IMR-90 (cell line): ENCODE measurements at regions not wholly inside any gene's neighbourhood (a gene's known extent, or its start where the extent isn't known, plus 50 kb on each side); places are given as distances from the start of the nearest gene placed in this dataset.
A peak's percentile ranks its signal among the peaks of the same experiment; 100 is the strongest.

ENCODE experiments used
- ATAC-seq: fragments of 200-7000 bp; cut with Tn5 transposase; 2 replicates; pipeline ENCODE4 v1.9.1; 2020; ENCODE audit warnings: low read depth, mild to moderate bottlenecking, moderate library complexity
- BruUV-seq: library from RNA; stranded (reverse); fragments of 400-500 nt; replicated peaks from 2 replicates; lab custom pipeline; 2021; lab: Mats Ljungman, UMichigan
- CTCF ChIA-PET: fragments of 300-600 bp; formaldehyde crosslinking; extraction: SDS; loops from one replicate; lab custom pipeline; 2021; ENCODE audit warnings: antibody characterized with exemption; lab: Yijun Ruan, JAX
- POLR2A ChIA-PET: fragments of 300-600 bp; sonication (Branson Sonifier 250); formaldehyde crosslinking; loops from one replicate; lab custom pipeline; 2022; ENCODE audit warnings: antibody characterized with exemption; ENCODE audit not compliant: unreplicated experiment; lab: Charles Lee
- DNase-seq: peaks from one replicate; pipeline ENCODE4 v3.0.0; 2013
- H2AFZ ChIP-seq: replicated peaks from 2 replicates; pipeline ENCODE3; 2013; ENCODE audit warnings: low read length, mild to moderate bottlenecking; ENCODE audit not compliant: poor library complexity
- H2AK5ac ChIP-seq: 2 replicates; pipeline ENCODE4 v1.6.1; 2013; ENCODE audit warnings: low read depth, low read length, inconsistent platforms
- H2AK9ac ChIP-seq: replicated peaks from 2 replicates; pipeline ENCODE3; 2013; ENCODE audit warnings: mild to moderate bottlenecking, low read depth, low read length, moderate library complexity; ENCODE audit not compliant: poor library complexity
- H2BK120ac ChIP-seq: 2 replicates; pipeline ENCODE4 v1.6.1; 2013; ENCODE audit warnings: low read depth, low read length, inconsistent platforms
- H2BK15ac ChIP-seq: 3 replicates; pipeline ENCODE4 v1.6.1; 2013; ENCODE audit warnings: low read depth, low read length, inconsistent platforms
- H2BK20ac ChIP-seq: 2 replicates; pipeline ENCODE4 v1.6.1; 2013; ENCODE audit warnings: low read depth, mild to moderate bottlenecking, inconsistent platforms, low read length, moderate library complexity
- H2BK5ac ChIP-seq: 2 replicates; pipeline ENCODE4 v1.6.1; 2013; ENCODE audit warnings: mild to moderate bottlenecking, low read depth, low read length, inconsistent platforms; ENCODE audit not compliant: poor library complexity, severe bottlenecking
- H3K14ac ChIP-seq: replicated peaks from 2 replicates; pipeline ENCODE4 v1.6.1; 2013; ENCODE audit warnings: low read depth, low read length, inconsistent platforms
- H3K18ac ChIP-seq: 2 replicates; pipeline ENCODE4 v1.6.1; 2013; ENCODE audit warnings: low read depth, low read length, control low read depth
- H3K23ac ChIP-seq: 2 replicates; pipeline ENCODE4 v1.6.1; 2013; ENCODE audit warnings: low read depth, low read length, inconsistent platforms
- H3K27ac ChIP-seq: 2 replicates; pipeline ENCODE4 v1.5.1; 2013; ENCODE audit warnings: mild to moderate bottlenecking, control low read depth, low read length; ENCODE audit not compliant: insufficient read depth
- H3K27me3 ChIP-seq: 2 replicates; pipeline ENCODE4 v1.6.1; 2013; ENCODE audit warnings: low read length; ENCODE audit not compliant: control insufficient read depth, insufficient read depth
- H3K36me3 ChIP-seq: 2 replicates; pipeline ENCODE4 v1.6.1; 2013; ENCODE audit warnings: low read length, mixed read lengths; ENCODE audit not compliant: control insufficient read depth, insufficient read depth
- H3K4ac ChIP-seq: 2 replicates; pipeline ENCODE4 v1.6.1; 2013; ENCODE audit warnings: low read depth, low read length, inconsistent platforms
- H3K4me1 ChIP-seq: 2 replicates; pipeline ENCODE4 v1.6.1; 2013; ENCODE audit warnings: low read length, mixed read lengths; ENCODE audit not compliant: control insufficient read depth, insufficient read depth
- H3K4me2 ChIP-seq: 2 replicates; pipeline ENCODE4 v1.6.1; 2013; ENCODE audit warnings: low read depth, mild to moderate bottlenecking, control low read depth, low read length, moderate library complexity
- H3K4me3 ChIP-seq: 2 replicates; pipeline ENCODE4 v1.5.1; 2013; ENCODE audit warnings: low read depth, mild to moderate bottlenecking, control low read depth, low read length, moderate library complexity; ENCODE audit not compliant: insufficient read depth
- H3K56ac ChIP-seq: 2 replicates; pipeline ENCODE4 v1.6.1; 2013; ENCODE audit warnings: low read length, inconsistent platforms; ENCODE audit not compliant: insufficient read depth; ENCODE audit errors: extremely low read depth
- H3K79me1 ChIP-seq, 2 experiments: 2 replicates each; pipeline ENCODE4 v1.6.1; 2013; ENCODE audit warnings: low read length in 2 of 2, inconsistent platforms in 1 of 2, low read depth in 1 of 2
- H3K9ac ChIP-seq: 2 replicates; pipeline ENCODE4 v1.6.1; 2013; ENCODE audit warnings: low read depth, low read length, control low read depth
- H3K9me1 ChIP-seq: 2 replicates; pipeline ENCODE4 v1.6.1; 2013; ENCODE audit warnings: low read length, inconsistent platforms; ENCODE audit not compliant: insufficient read depth
- H3K9me3 ChIP-seq: 2 replicates; pipeline ENCODE4 v1.6.1; 2013; ENCODE audit warnings: low read length; ENCODE audit not compliant: control insufficient read depth, insufficient read depth
- H4K20me1 ChIP-seq: 2 replicates; pipeline ENCODE4 v1.6.1; 2013; ENCODE audit warnings: low read length, inconsistent platforms; ENCODE audit not compliant: insufficient read depth
- H4K5ac ChIP-seq: 2 replicates; pipeline ENCODE4 v1.6.1; 2013; ENCODE audit warnings: mild to moderate bottlenecking, low read depth, low read length, control low read depth
- H4K8ac ChIP-seq, 2 experiments: 2 replicates each; pipeline ENCODE4 v1.6.1; 2013; ENCODE audit warnings: low read depth in 2 of 2, low read length in 2 of 2, control low read depth in 1 of 2, inconsistent platforms in 1 of 2
- H4K91ac ChIP-seq: 2 replicates; pipeline ENCODE4 v1.6.1; 2013; ENCODE audit warnings: low read depth, low read length, inconsistent platforms; ENCODE audit not compliant: insufficient read depth
- BHLHE40 ChIP-seq: fragments of 150-350 bp; IDR thresholded peaks from 2 replicates; pipeline ENCODE4 v1.6.1; 2016; ENCODE audit warnings: mild to moderate bottlenecking, low read depth, low read length
- CEBPB ChIP-seq: IDR thresholded peaks from 2 replicates; pipeline ENCODE4 v1.6.1; 2012; ENCODE audit warnings: low read depth, low read length, improper control_type of control experiment
- CHD1 ChIP-seq: IDR thresholded peaks from 2 replicates; pipeline ENCODE4 v1.6.1; 2012; ENCODE audit warnings: low read depth, low read length, improper control_type of control experiment
- CTCF ChIP-seq: conservative IDR thresholded peaks from 2 replicates; pipeline ENCODE4 v1.5.1; 2012; ENCODE audit warnings: mild to moderate bottlenecking, low read depth, low read length, improper control_type of control experiment
- ELK1 ChIP-seq: fragments of 150-350 bp; IDR thresholded peaks from 2 replicates; pipeline ENCODE4 v1.6.1; 2016; ENCODE audit warnings: low read depth, mild to moderate bottlenecking, low read length, moderate library complexity, borderline replicate concordance
- FOS ChIP-seq: fragments of 150-350 bp; IDR thresholded peaks from 2 replicates; pipeline ENCODE4 v1.6.1; 2016; ENCODE audit warnings: low read depth, low read length
- MAFK ChIP-seq: IDR thresholded peaks from 2 replicates; pipeline ENCODE4 v1.6.1; 2012; ENCODE audit warnings: low read depth, low read length, improper control_type of control experiment
- MAZ ChIP-seq: IDR thresholded peaks from 2 replicates; pipeline ENCODE4 v1.6.1; 2012; ENCODE audit warnings: low read depth, mild to moderate bottlenecking, low read length, improper control_type of control experiment, moderate library complexity, borderline replicate concordance
- MXI1 ChIP-seq: IDR thresholded peaks from 2 replicates; pipeline ENCODE4 v1.6.1; 2012; ENCODE audit warnings: low read depth, mild to moderate bottlenecking, low read length, moderate library complexity, borderline replicate concordance
- NFE2L2 ChIP-seq: fragments of 150-350 bp; IDR thresholded peaks from 2 replicates; pipeline ENCODE4 v1.6.1; 2016; ENCODE audit warnings: low read depth, mild to moderate bottlenecking, low read length
- POLR2A ChIP-seq: IDR thresholded peaks from 2 replicates; pipeline ENCODE4 v1.6.1; 2012; ENCODE audit warnings: mild to moderate bottlenecking, low read depth, low read length
- RAD21 ChIP-seq: IDR thresholded peaks from 2 replicates; pipeline ENCODE4 v1.6.1; 2012; ENCODE audit warnings: low read length, improper control_type of control experiment
- RCOR1 ChIP-seq: IDR thresholded peaks from 2 replicates; pipeline ENCODE4 v1.6.1; 2012; ENCODE audit warnings: mild to moderate bottlenecking, low read length, improper control_type of control experiment; ENCODE audit not compliant: insufficient replicate concordance
- RFX5 ChIP-seq: IDR thresholded peaks from 2 replicates; pipeline ENCODE4 v1.8.0; 2012; ENCODE audit warnings: low read depth, mild to moderate bottlenecking, low read length, moderate library complexity
- SMC3 ChIP-seq: fragments of 150-350 bp; IDR thresholded peaks from 2 replicates; pipeline ENCODE4 v1.6.1; 2016; ENCODE audit warnings: low read depth, mild to moderate bottlenecking, antibody characterized with exemption, low read length, moderate library complexity
- WGBS, 2 experiments: methylation state at CpG; one replicate each; pipeline versions ENCODE4 v1.1.5 to v1.1.7; 2013; ENCODE audit warnings: missing lambda C conversion rate in 2 of 2; ENCODE audit not compliant: insufficient read length in 1 of 2; ENCODE audit errors: extremely low coverage in 2 of 2; 5-methylcytosine and 5-hydroxymethylcytosine counted together
- dilution Hi-C: fragments of 300-500 bp; cut with HindIII; formaldehyde crosslinking; loops from one replicate; pipeline ENCODE4 v1.14.3; 2018; ENCODE audit warnings: low sequenced_read_pairs; ENCODE audit not compliant: unreplicated experiment
- in situ Hi-C: fragments of 300-500 bp; cut with MboI; formaldehyde crosslinking; loops from 3 replicates; pipeline ENCODE4 v1.14.3; 2019; ENCODE audit warnings: low sequenced_read_pairs, inconsistent platforms, mixed read lengths
- intact Hi-C: fragments of 100-400 bp; cut with micrococcal nuclease; formaldehyde crosslinking; loops from 2 replicates; pipeline ENCODE4 v1.10.0; 2022
- TF ChIP-seq, protein P1 (sequence below): fragments of 150-350 bp; IDR thresholded peaks from 2 replicates; pipeline ENCODE4 v1.6.1; 2017; ENCODE audit warnings: mild to moderate bottlenecking, antibody characterized with exemption, low read length, low read depth

- no peak overlapping the region for H2BK15ac ChIP-seq
- H2AK5ac ChIP-seq: no peak overlapping the region
- no peak overlapping the region for H4K5ac ChIP-seq
- H3K56ac ChIP-seq: no peak overlapping the region
- no peaks in the 10 kb centered on the region for H3K9me3 ChIP-seq
- H3K4ac ChIP-seq: no peak overlapping the region
- H2BK120ac ChIP-seq: no peak overlapping the region
- TF ChIP-seq CHD1: no peak
- TF ChIP-seq CEBPB: no peak
- no peak for TF ChIP-seq RCOR1
- peak; percentile 37 for TF ChIP-seq SMC3
- TF ChIP-seq RAD21: peak; percentile 71
- no peak for TF ChIP-seq RFX5
- no peak for TF ChIP-seq POLR2A
- no peak for TF ChIP-seq FOS
- TF ChIP-seq MAZ: no peak
- TF ChIP-seq BHLHE40: no peak
- TF ChIP-seq, protein P1, sequence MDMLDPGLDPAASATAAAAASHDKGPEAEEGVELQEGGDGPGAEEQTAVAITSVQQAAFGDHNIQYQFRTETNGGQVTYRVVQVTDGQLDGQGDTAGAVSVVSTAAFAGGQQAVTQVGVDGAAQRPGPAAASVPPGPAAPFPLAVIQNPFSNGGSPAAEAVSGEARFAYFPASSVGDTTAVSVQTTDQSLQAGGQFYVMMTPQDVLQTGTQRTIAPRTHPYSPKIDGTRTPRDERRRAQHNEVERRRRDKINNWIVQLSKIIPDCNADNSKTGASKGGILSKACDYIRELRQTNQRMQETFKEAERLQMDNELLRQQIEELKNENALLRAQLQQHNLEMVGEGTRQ: no peak
- no peak for TF ChIP-seq ELK1
- no peak for TF ChIP-seq MXI1
- TF ChIP-seq MAFK: no peak
- TF ChIP-seq CTCF: peak; percentile 56
- TF ChIP-seq NFE2L2: no peak
- peaks cover 6% of the 10 kb centered on the region for H3K27me3 ChIP-seq
- H3K18ac ChIP-seq: no peak overlapping the region
- no peaks in the 10 kb centered on the region for H3K79me1 ChIP-seq
- H2AK9ac ChIP-seq: no peak overlapping the region
- CTCF ChIA-PET: interaction anchor here (0.5 to 1.2 kb wide), 7 partner anchors 9 to 1689 kb away, joined by 3 to 5 read pairs (median 4); no protein-coding TSS in a partner anchor
- H3K9me1 ChIP-seq: no peaks in the 10 kb centered on the region
- no peaks in the 10 kb centered on the region for H3K36me3 ChIP-seq
- in situ Hi-C loops (no loop called here), dilution Hi-C loops (no loop called here), intact Hi-C loops (loop anchor here (1.0 kb wide), 2 partner anchors 69 to 1689 kb away; no protein-coding TSS in a partner anchor)
- no peak overlapping the region for H3K9ac ChIP-seq
- no peak overlapping the region for H2BK5ac ChIP-seq
- H3K23ac ChIP-seq: no peak overlapping the region
- no peak overlapping the region for H2AFZ ChIP-seq
- H4K91ac ChIP-seq: no peak overlapping the region
- no peaks in the 10 kb centered on the region for H3K4me1 ChIP-seq
- DNase-seq: peak; percentile 46
- H3K4me2 ChIP-seq: no peak overlapping the region
- H4K8ac ChIP-seq: no peak overlapping the region
- no peak overlapping the region for H2BK20ac ChIP-seq
- no peaks in the 10 kb centered on the region for H4K20me1 ChIP-seq
- POLR2A ChIA-PET: no interaction called here
- H3K4me3 ChIP-seq: no peak overlapping the region
- no CpG with 5 or more reads among the region's 7 CpGs for whole genome bisulfite sequencing, 2 experiments
- no TSS peak for BruUV-seq
- H3K27ac ChIP-seq: no peak overlapping the region
- H3K14ac ChIP-seq: no peak overlapping the region
- peak; percentile 68 for ATAC-seq
These were observed 115.5 kb upstream of the G2E3 start for GRCh38 chr14:30443368-30444007.
